Neural cell (in vitro differentiated cells): ENCODE measurements at regions not wholly inside any gene's neighbourhood (a gene's known extent, or its start where the extent isn't known, plus 50 kb on each side); places are given as distances from the start of the nearest gene placed in this dataset.

Experiments used
- CTCF ChIP-seq: fragments of 450-650 bp; IDR thresholded peaks from 2 replicates; pipeline ENCODE4 v1.5.1; 2014; ENCODE audit warnings: antibody characterized with exemption, mild to moderate bottlenecking, moderate library complexity; ENCODE audit not compliant: poor library complexity, severe bottlenecking
- EP300 ChIP-seq: fragments of 450-650 bp; conservative IDR thresholded peaks from 2 replicates; pipeline ENCODE4 v1.6.1; 2014; ENCODE audit warnings: antibody characterized with exemption, mild to moderate bottlenecking, moderate library complexity; ENCODE audit not compliant: poor library complexity, severe bottlenecking
- POLR2AphosphoS5 ChIP-seq: IDR thresholded peaks from 2 replicates; pipeline ENCODE4 v1.6.1; 2012

- TF ChIP-seq CTCF (no peak), EP300 (no peak), POLR2AphosphoS5 (no peak)
Observed at GRCh38 chr2:164205347-164205746, 415.9 kb downstream of the GRB14 start.
